ENCODE measurements at regions not wholly inside any gene's neighbourhood (a gene's known extent, or its start where the extent isn't known, plus 50 kb on each side); places are given as distances from the start of the nearest gene placed in this dataset.

Small RNAs in the stretch of these regions (small RNA-seq; reads per million reads assigned to genes)
- 0 reads per million in 4 donors for gene AC145350.3

Data from upper lobe of left lung (tissue), 4 donors.